Endothelial cell of umbilical vein (primary cell): ENCODE measurements at regions not wholly inside any gene's neighbourhood (a gene's known extent, or its start where the extent isn't known, plus 50 kb on each side); places are given as distances from the start of the nearest gene placed in this dataset.

ENCODE experiments used
- BruUV-seq: library from RNA; stranded (reverse); fragments of 400-500 nt; replicated peaks from 2 replicates; lab custom pipeline; 2021; lab: Mats Ljungman, UMichigan
- CTCF ChIA-PET: fragments of 300-600, 350-600 bp; sonication (Branson Sonifier 250); formaldehyde crosslinking; loops from one replicate; lab custom pipeline; 2021; ENCODE audit warnings: antibody characterized with exemption, inconsistent platforms; lab: Charles Lee
- POLR2A ChIA-PET: fragments of 300-600, 350-600 bp; sonication (Branson Sonifier 250); formaldehyde crosslinking; loops from one replicate; lab custom pipeline; 2021; ENCODE audit warnings: antibody characterized with exemption, inconsistent platforms; lab: Charles Lee
- DNase-seq: peaks from one replicate; pipeline ENCODE4 v3.0.0-alpha.2; 2011; ENCODE audit warnings: low read depth, low spot score
- FAIRE-seq: peaks from 2 replicates; lab custom pipeline; 2011; peaks lifted over from hg19 to GRCh38; lab: Jason Lieb, UNC
- H2AFZ ChIP-seq: 2 replicates; pipeline ENCODE4 v1.6.0; 2012; ENCODE audit warnings: low read depth, low read length, control low read depth, inconsistent platforms
- H3K27ac ChIP-seq: 2 replicates; pipeline ENCODE4 v1.5.1; 2011; ENCODE audit warnings: low read depth, mild to moderate bottlenecking, control low read depth, low read length, moderate library complexity; ENCODE audit not compliant: insufficient read depth
- H3K27me3 ChIP-seq, 2 experiments: 2 replicates each; pipeline versions ENCODE4 v1.6.0 to v1.6.1; 2011; ENCODE audit warnings: low read length in 2 of 2, mixed read lengths in 1 of 2; ENCODE audit not compliant: control insufficient read depth in 2 of 2, insufficient read depth in 2 of 2
- H3K36me3 ChIP-seq, 2 experiments: 2 replicates in 1 of 2; 3 replicates in 1 of 2; pipeline ENCODE4 v1.5.1; 2011; ENCODE audit warnings: low read length in 2 of 2, mild to moderate bottlenecking in 1 of 2, moderate library complexity in 1 of 2; ENCODE audit not compliant: control insufficient read depth in 2 of 2, insufficient read depth in 2 of 2; ENCODE audit errors: extremely low read depth in 1 of 2
- H3K4me1 ChIP-seq: 3 replicates; pipeline ENCODE4 v1.5.1; 2011; ENCODE audit warnings: mild to moderate bottlenecking, low read length; ENCODE audit not compliant: control insufficient read depth, insufficient read depth; ENCODE audit errors: extremely low read depth
- H3K4me2 ChIP-seq: 2 replicates; pipeline ENCODE4 v1.6.1; 2011; ENCODE audit warnings: low read length, control low read depth, mixed read lengths; ENCODE audit not compliant: insufficient read depth
- H3K4me3 ChIP-seq, 3 experiments: fragments of 200-600 bp in 1 of 3; sonication (generic), shearing (Covaris generic) in 1 of 3; replicated peaks in 1 of 3; 2 replicates each; pipeline ENCODE4 v1.5.1; 2011 to 2016; ENCODE audit warnings: control low read depth in 3 of 3, low read length in 3 of 3, mild to moderate bottlenecking in 2 of 3, inconsistent platforms in 1 of 3, low read depth in 1 of 3, moderate library complexity in 1 of 3; ENCODE audit not compliant: insufficient read depth in 1 of 3
- H3K79me2 ChIP-seq: 2 replicates; pipeline ENCODE4 v1.6.0; 2012; ENCODE audit warnings: low read length, inconsistent platforms; ENCODE audit not compliant: control insufficient read depth, insufficient read depth
- H3K9ac ChIP-seq: replicated peaks from 2 replicates; pipeline ENCODE3; 2011; ENCODE audit warnings: low read length, control low read depth; ENCODE audit not compliant: insufficient read depth; ENCODE audit errors: extremely low read depth
- H3K9me1 ChIP-seq: replicated peaks from 3 replicates; pipeline ENCODE4 v1.6.0; 2011; ENCODE audit warnings: mild to moderate bottlenecking, low read length; ENCODE audit not compliant: control insufficient read depth, insufficient read depth; ENCODE audit errors: extremely low read depth
- H3K9me3 ChIP-seq: replicated peaks from 2 replicates; pipeline ENCODE4 v1.5.1; 2012; ENCODE audit warnings: low read length, inconsistent platforms; ENCODE audit not compliant: control insufficient read depth, insufficient read depth
- H4K20me1 ChIP-seq: replicated peaks from 2 replicates; pipeline ENCODE3; 2011; ENCODE audit warnings: mild to moderate bottlenecking, low read length; ENCODE audit not compliant: control insufficient read depth, insufficient read depth; ENCODE audit errors: extremely low read depth
- EZH2 ChIP-seq: IDR thresholded peaks from 2 replicates; pipeline ENCODE4 v1.6.1; 2012; ENCODE audit warnings: borderline replicate concordance, low read depth, mild to moderate bottlenecking, moderate library complexity, low read length, inconsistent platforms; ENCODE audit not compliant: severe bottlenecking
- FOS ChIP-seq: IDR thresholded peaks from 2 replicates; pipeline ENCODE4 v1.6.1; 2011; ENCODE audit warnings: mild to moderate bottlenecking, low read length, moderate library complexity, borderline replicate concordance; ENCODE audit not compliant: insufficient read depth
- GATA2 ChIP-seq: IDR thresholded peaks from 2 replicates; pipeline ENCODE4 v1.7.0; 2011; ENCODE audit warnings: low read depth, mild to moderate bottlenecking, moderate library complexity, mixed read lengths, low read length; ENCODE audit not compliant: insufficient read length, insufficient read depth
- JUN ChIP-seq: IDR thresholded peaks from 2 replicates; pipeline ENCODE4 v1.6.1; 2011; ENCODE audit warnings: borderline replicate concordance, low read depth; ENCODE audit not compliant: insufficient read length, insufficient read depth
- MYC ChIP-seq: IDR thresholded peaks from one replicate; pipeline ENCODE4 v1.6.1; 2011; ENCODE audit warnings: mild to moderate bottlenecking, low read depth, low read length
- POLR2A ChIP-seq: IDR thresholded peaks from 2 replicates; pipeline ENCODE4 v1.6.1; 2012; ENCODE audit warnings: low read depth, mild to moderate bottlenecking, control low read depth, low read length
- POLR2AphosphoS5 ChIP-seq: IDR thresholded peaks from 2 replicates; pipeline ENCODE4 v1.6.1; 2012; ENCODE audit warnings: low read depth, mild to moderate bottlenecking, control low read depth, low read length, moderate library complexity; ENCODE audit not compliant: insufficient read depth
- dilution Hi-C: fragments of 300-500 bp; cut with MboI; formaldehyde crosslinking; loops from one replicate; pipeline ENCODE4 v1.15.0; 2019; ENCODE audit warnings: low sequenced_read_pairs; ENCODE audit not compliant: extremely low pct_ligation_motif_present
- intact Hi-C: fragments of 100-400 bp; cut with micrococcal nuclease; formaldehyde crosslinking; loops from one replicate; pipeline ENCODE4 v1.10.0; 2022
- TF ChIP-seq, protein P1 (sequence below), 2 donors: IDR thresholded peaks; 1 replicate in 1 of 2; 2 replicates in 1 of 2; pipeline ENCODE4 v1.5.1; 2011; ENCODE audit warnings: low read length in 2 of 2, mild to moderate bottlenecking in 2 of 2, moderate library complexity in 2 of 2, control low read depth in 1 of 2, inconsistent platforms in 1 of 2, low read depth in 1 of 2; ENCODE audit not compliant: insufficient read depth in 1 of 2; ENCODE audit errors: extremely low read depth in 1 of 2
- TF ChIP-seq, protein P2 (sequence below): IDR thresholded peaks from 2 replicates; pipeline ENCODE4 v1.6.1; 2011; ENCODE audit not compliant: insufficient read depth, insufficient read length

DNA sequence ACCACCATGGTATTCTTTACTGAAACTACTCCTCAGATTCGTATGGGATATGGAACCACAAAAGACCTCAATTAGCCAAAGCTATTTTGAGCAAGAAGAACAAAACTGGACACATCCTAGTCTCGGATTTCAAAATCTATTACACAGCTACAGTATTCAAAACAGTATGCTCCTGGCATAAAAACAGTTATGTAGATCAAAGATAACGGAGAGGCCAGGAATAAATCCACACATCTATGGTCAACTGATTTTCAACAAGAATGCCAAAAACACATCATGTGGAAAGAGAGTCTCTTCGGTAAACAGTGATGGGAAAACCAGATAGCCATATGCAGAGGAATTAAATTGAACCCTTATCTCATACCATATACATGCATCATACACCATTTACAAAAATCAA is 155.3 kb downstream of the SPCS3 start:
- Histone ChIP-seq H3K9me3 (no peaks in the 10 kb centered on the region), H4K20me1 (no peaks in the 10 kb centered on the region), H3K79me2 (no peaks in the 10 kb centered on the region), H3K4me2 (no peak overlapping the region), H3K9me1 (no peaks in the 10 kb centered on the region), H3K4me1 (no peaks in the 10 kb centered on the region), H3K4me3 (no peak overlapping the region), H3K27me3 (no peaks in the 10 kb centered on the region), H3K9ac (no peak overlapping the region), H3K27ac (no peak overlapping the region), H2AFZ (no peak overlapping the region), H3K36me3 (no peaks in the 10 kb centered on the region)
- no peak for TF ChIP-seq EZH2
- TF ChIP-seq FOS = no peak
- TF ChIP-seq, protein P1, sequence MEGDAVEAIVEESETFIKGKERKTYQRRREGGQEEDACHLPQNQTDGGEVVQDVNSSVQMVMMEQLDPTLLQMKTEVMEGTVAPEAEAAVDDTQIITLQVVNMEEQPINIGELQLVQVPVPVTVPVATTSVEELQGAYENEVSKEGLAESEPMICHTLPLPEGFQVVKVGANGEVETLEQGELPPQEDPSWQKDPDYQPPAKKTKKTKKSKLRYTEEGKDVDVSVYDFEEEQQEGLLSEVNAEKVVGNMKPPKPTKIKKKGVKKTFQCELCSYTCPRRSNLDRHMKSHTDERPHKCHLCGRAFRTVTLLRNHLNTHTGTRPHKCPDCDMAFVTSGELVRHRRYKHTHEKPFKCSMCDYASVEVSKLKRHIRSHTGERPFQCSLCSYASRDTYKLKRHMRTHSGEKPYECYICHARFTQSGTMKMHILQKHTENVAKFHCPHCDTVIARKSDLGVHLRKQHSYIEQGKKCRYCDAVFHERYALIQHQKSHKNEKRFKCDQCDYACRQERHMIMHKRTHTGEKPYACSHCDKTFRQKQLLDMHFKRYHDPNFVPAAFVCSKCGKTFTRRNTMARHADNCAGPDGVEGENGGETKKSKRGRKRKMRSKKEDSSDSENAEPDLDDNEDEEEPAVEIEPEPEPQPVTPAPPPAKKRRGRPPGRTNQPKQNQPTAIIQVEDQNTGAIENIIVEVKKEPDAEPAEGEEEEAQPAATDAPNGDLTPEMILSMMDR (IDR thresholded peaks at IDR 0.05; ENCODE audit: extremely low read depth in 1 of 2, insufficient read depth in 1 of 2, low read depth in 1 of 2, low read length in 2 of 2) = no peak
- no peak for TF ChIP-seq GATA2
- TF ChIP-seq POLR2A = no peak
- TF ChIP-seq POLR2AphosphoS5 = no peak
- TF ChIP-seq MYC = no peak
- TF ChIP-seq JUN = no peak
- TF ChIP-seq, protein P2, sequence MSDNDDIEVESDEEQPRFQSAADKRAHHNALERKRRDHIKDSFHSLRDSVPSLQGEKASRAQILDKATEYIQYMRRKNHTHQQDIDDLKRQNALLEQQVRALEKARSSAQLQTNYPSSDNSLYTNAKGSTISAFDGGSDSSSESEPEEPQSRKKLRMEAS = no peak
- no TSS peak for BruUV-seq
- dilution Hi-C loops = no loop called here
- ChIA-PET POLR2A (no interaction called here), CTCF (no interaction called here)
- no peak for DNase-seq
- intact Hi-C loops = no loop called here
- no peak for FAIRE-seq
